SJSA1 (cell line): ENCODE measurements at regions not wholly inside any gene's neighbourhood (a gene's known extent, or its start where the extent isn't known, plus 50 kb on each side); places are given as distances from the start of the nearest gene placed in this dataset.

Source experiments
- DNase-seq, 2 experiments: peaks; one replicate each; pipeline ENCODE4 v3.0.0-alpha.2; 2015 to 2020; ENCODE audit warnings: low spot score in 2 of 2, low read depth in 1 of 2
- H3K27ac ChIP-seq: fragments of 250-450 bp; sonication (Bioruptor Pico); 2 replicates; pipeline ENCODE4 v1.5.1; 2020; ENCODE audit warnings: mild to moderate bottlenecking, moderate library complexity
- H3K27me3 ChIP-seq: fragments of 250-450 bp; sonication (Bioruptor Pico); replicated peaks from 2 replicates; pipeline ENCODE4 v1.5.1; 2020; ENCODE audit warnings: mild to moderate bottlenecking, moderate library complexity
- H3K36me3 ChIP-seq: fragments of 250-450 bp; sonication (Bioruptor Pico); 2 replicates; pipeline ENCODE4 v1.5.1; 2020; ENCODE audit warnings: mild to moderate bottlenecking
- H3K4me1 ChIP-seq: fragments of 250-450 bp; sonication (Bioruptor Pico); replicated peaks from 2 replicates; pipeline ENCODE4 v1.6.1; 2021; ENCODE audit warnings: mild to moderate bottlenecking
- H3K4me3 ChIP-seq: fragments of 250-450 bp; sonication (Bioruptor Pico); 2 replicates; pipeline ENCODE4 v1.5.1; 2020; ENCODE audit warnings: mild to moderate bottlenecking
- H3K9me3 ChIP-seq: fragments of 250-450 bp; sonication (Bioruptor Pico); replicated peaks from 2 replicates; pipeline ENCODE4 v1.5.1; 2020; ENCODE audit warnings: mild to moderate bottlenecking

- H3K4me3 ChIP-seq, result peak overlapping the region; percentile 26
- peaks cover 18% of the 10 kb centered on the region for H3K4me1 ChIP-seq
- peak overlapping the region; percentile 66 for H3K27ac ChIP-seq
- H3K9me3 ChIP-seq, result no peaks in the 10 kb centered on the region
- peak; percentile 75 to 91 for DNase-seq
- H3K36me3 ChIP-seq, result no peaks in the 10 kb centered on the region
- no peaks in the 10 kb centered on the region for H3K27me3 ChIP-seq
Measured at GRCh38 chr10:29849126-29849833, 210.1 kb downstream of the JCAD start.

- no peaks in the 10 kb centered on the region for H3K27me3 ChIP-seq
- peaks cover 18% of the 10 kb centered on the region for H3K4me1 ChIP-seq
- no peak overlapping the region for H3K27ac ChIP-seq
- DNase-seq, result no peak
- H3K4me3 ChIP-seq, result no peak overlapping the region
- no peaks in the 10 kb centered on the region for H3K9me3 ChIP-seq
- H3K36me3 ChIP-seq, result no peaks in the 10 kb centered on the region
Measured at GRCh38 chr10:29846881-29847280, 212.1 kb upstream of the SVIL start.

DNA sequence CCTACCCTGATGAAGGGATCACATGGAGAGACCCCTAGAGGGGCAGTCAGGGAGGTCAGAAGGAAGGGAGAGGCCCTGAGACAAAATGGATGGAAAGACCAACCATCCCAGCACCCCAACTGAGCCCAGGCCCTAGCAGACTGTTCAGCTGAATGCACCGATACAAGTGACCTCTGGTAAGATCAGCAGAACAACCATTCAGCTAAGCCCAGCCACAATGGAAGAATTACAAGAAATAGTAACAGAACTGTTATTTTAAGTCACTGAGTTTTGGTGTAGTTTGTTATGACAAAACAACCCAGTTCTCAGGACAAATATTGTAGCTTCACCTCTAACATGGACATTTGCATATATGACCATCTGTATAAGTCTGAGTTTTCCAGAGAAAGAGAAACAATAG, 210.4 kb upstream of the SVIL start:
- H3K4me1 ChIP-seq, result peaks cover 13% of the 10 kb centered on the region
- H3K36me3 ChIP-seq, result no peaks in the 10 kb centered on the region
- H3K27ac ChIP-seq, result no peak overlapping the region
- H3K27me3 ChIP-seq, result no peaks in the 10 kb centered on the region
- no peak overlapping the region for H3K4me3 ChIP-seq
- no peak for DNase-seq
- no peaks in the 10 kb centered on the region for H3K9me3 ChIP-seq

DNA sequence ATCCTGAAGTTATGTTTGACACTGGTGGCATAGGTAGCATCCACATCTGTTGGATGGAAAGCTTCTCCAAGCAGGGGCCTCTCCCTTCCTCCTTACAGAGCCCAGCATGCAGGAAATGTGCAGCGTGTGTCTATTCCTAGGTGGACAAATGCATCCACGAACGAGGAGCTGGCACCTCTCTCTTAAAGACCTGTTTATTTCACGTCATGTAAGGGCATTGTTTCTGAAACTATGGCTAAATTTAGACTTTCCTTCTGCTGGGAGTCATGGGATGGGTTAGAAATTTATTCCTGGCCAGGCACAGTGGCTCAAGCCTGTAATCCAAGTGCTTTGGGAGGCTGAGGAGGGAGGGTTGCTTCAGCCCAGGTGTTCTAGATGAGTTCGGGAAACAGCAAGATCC, 208.4 kb upstream of the SVIL start:
- no peaks in the 10 kb centered on the region for H3K27me3 ChIP-seq
- H3K4me1 ChIP-seq, result no peaks in the 10 kb centered on the region
- H3K4me3 ChIP-seq, result no peak overlapping the region
- H3K9me3 ChIP-seq, result no peaks in the 10 kb centered on the region
- DNase-seq, result no peak
- no peaks in the 10 kb centered on the region for H3K36me3 ChIP-seq
- no peak overlapping the region for H3K27ac ChIP-seq

- Histone ChIP-seq H3K9me3 (no peaks in the 10 kb centered on the region), H3K27me3 (no peaks in the 10 kb centered on the region), H3K4me3 (no peak overlapping the region), H3K27ac (no peak overlapping the region), H3K4me1 (no peaks in the 10 kb centered on the region), H3K36me3 (no peaks in the 10 kb centered on the region)
- no peak for DNase-seq
Measured at GRCh38 chr10:29841724-29842649, 207.2 kb upstream of the SVIL start.

GRCh38 chr10:29840516-29841276, 205.9 kb upstream of the SVIL start:
- Histone ChIP-seq H3K4me1 (no peaks in the 10 kb centered on the region), H3K9me3 (no peaks in the 10 kb centered on the region), H3K27me3 (no peaks in the 10 kb centered on the region), H3K4me3 (no peak overlapping the region), H3K36me3 (no peaks in the 10 kb centered on the region), H3K27ac (no peak overlapping the region)
- DNase-seq, result no peak

- Histone ChIP-seq H3K9me3 (no peaks in the 10 kb centered on the region), H3K36me3 (no peaks in the 10 kb centered on the region), H3K27me3 (no peaks in the 10 kb centered on the region), H3K4me3 (no peak overlapping the region), H3K27ac (no peak overlapping the region), H3K4me1 (no peaks in the 10 kb centered on the region)
- no peak for DNase-seq
Measured at GRCh38 chr10:29839826-29840515, 205.2 kb upstream of the SVIL start.

GRCh38 chr10:29838539-29838938, 203.8 kb upstream of the SVIL start:
- no peaks in the 10 kb centered on the region for H3K9me3 ChIP-seq
- no peaks in the 10 kb centered on the region for H3K4me1 ChIP-seq
- H3K27me3 ChIP-seq, result no peaks in the 10 kb centered on the region
- no peaks in the 10 kb centered on the region for H3K36me3 ChIP-seq
- DNase-seq, result no peak
- H3K27ac ChIP-seq, result no peak overlapping the region
- no peak overlapping the region for H3K4me3 ChIP-seq

GRCh38 chr10:29837586-29837985, 202.8 kb upstream of the SVIL start:
- Histone ChIP-seq H3K27ac (no peak overlapping the region), H3K4me1 (no peaks in the 10 kb centered on the region), H3K36me3 (no peaks in the 10 kb centered on the region), H3K27me3 (no peaks in the 10 kb centered on the region), H3K9me3 (no peaks in the 10 kb centered on the region), H3K4me3 (no peak overlapping the region)
- DNase-seq, result no peak

- Histone ChIP-seq H3K27ac (no peak overlapping the region), H3K27me3 (no peaks in the 10 kb centered on the region), H3K4me1 (no peaks in the 10 kb centered on the region), H3K36me3 (no peaks in the 10 kb centered on the region), H3K9me3 (no peaks in the 10 kb centered on the region), H3K4me3 (no peak overlapping the region)
- DNase-seq, result no peak
Measured at GRCh38 chr10:29836396-29836795, 201.6 kb upstream of the SVIL start.

DNA sequence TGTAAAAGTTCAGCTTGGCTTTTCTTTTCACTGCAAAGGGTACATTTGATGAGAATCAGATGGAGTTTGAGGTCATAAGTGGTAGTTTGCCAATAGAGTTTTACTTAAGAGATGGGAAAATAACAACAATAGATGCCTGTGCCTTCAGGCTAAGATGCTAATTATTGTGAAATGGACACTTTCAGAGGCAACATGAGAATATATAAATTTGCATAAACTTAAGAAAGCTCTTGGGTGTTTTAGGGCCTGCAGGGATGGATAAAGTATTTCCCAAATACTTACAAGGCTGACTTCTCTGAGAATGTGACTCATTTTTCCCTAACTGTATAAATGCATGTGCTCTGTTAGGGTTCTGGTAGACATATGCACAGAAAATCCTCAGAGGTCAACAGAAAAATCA, 200.3 kb upstream of the SVIL start:
- Histone ChIP-seq H3K4me1 (no peaks in the 10 kb centered on the region), H3K4me3 (no peak overlapping the region), H3K27me3 (no peaks in the 10 kb centered on the region), H3K36me3 (no peaks in the 10 kb centered on the region), H3K27ac (no peak overlapping the region), H3K9me3 (no peaks in the 10 kb centered on the region)
- no peak for DNase-seq

DNA sequence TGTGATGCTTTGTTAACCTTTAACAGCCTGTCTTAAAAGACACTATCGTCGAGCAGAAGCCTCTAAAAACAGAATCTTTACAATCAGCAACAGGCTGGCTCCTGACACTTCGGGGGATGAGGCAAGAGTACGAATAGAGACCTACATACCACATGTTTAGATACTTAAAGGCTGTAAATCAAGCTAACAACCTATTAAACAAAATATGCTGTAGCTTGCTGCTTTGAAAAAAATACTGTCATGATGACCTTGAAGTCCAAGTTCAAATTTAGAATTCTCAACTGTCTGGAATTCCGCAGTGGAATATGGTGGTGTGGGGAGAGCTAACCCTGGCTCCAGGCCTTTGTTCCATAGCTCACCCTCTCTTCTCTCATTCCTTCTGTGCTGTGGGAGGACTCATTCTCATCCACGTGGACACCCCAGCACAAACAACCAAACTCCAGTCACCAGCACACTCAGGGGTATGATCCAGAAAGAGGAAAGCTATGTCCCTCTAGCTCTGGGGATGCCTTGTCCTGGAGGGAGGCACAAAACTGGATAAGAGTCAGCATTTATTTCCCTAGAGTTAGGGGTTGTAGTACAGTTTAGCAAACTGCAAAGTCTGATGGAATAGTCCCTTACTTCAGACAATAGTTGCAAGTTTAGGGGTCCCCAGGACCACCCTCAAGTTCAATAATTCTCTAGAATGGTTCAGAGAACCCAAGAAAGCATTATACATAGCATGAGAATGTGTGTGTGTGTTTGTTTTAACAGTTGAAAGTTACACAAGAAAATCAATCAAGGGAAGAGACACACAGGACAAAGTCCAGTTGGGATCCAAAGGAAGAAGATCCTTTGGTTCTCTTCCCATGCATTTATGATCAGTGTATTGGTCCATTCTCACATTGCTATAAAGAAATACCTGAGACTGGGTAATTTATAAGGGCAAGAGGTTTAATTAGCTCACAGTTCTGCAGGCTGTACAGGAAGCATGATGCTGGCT, 196.1 kb upstream of the SVIL start:
- no peaks in the 10 kb centered on the region for H3K9me3 ChIP-seq
- H3K36me3 ChIP-seq, result no peaks in the 10 kb centered on the region
- no peak for DNase-seq
- no peaks in the 10 kb centered on the region for H3K27me3 ChIP-seq
- no peak overlapping the region for H3K27ac ChIP-seq
- H3K4me3 ChIP-seq, result no peak overlapping the region
- H3K4me1 ChIP-seq, result no peaks in the 10 kb centered on the region
